Mucosa of descending colon (tissue), 3 donors: ENCODE measurements at regions not wholly inside any gene's neighbourhood (a gene's known extent, or its start where the extent isn't known, plus 50 kb on each side); places are given as distances from the start of the nearest gene placed in this dataset.

Source experiments
- ATAC-seq: fragments of 200-7000 bp; cut with Tn5 transposase; one replicate; pipeline ENCODE4 v1.9.1; 2020; ENCODE audit warnings: mild to moderate bottlenecking, moderate library complexity
- DNase-seq, 3 donors: peaks; one replicate each; pipeline ENCODE4 v3.0.0-alpha.2; 2020
- H3K36me3 ChIP-seq: fragments of 200-600 bp; one replicate; pipeline ENCODE4 v1.8.0; 2021; ENCODE audit warnings: low read depth, mild to moderate bottlenecking
- H3K4me1 ChIP-seq: fragments of 200-600 bp; one replicate; pipeline ENCODE4 v1.8.0; 2021; ENCODE audit warnings: low read depth, mild to moderate bottlenecking
- H3K4me3 ChIP-seq: fragments of 200-600 bp; one replicate; pipeline ENCODE4 v1.8.0; 2021; ENCODE audit warnings: mild to moderate bottlenecking
- H3K9me3 ChIP-seq: fragments of 200-600 bp; one replicate; pipeline ENCODE4 v1.8.0; 2021; ENCODE audit warnings: mild to moderate bottlenecking
- CTCF ChIP-seq: fragments of 200-600 bp; IDR thresholded peaks from one replicate; pipeline ENCODE4 v1.8.0; 2022; ENCODE audit warnings: antibody characterized with exemption, mild to moderate bottlenecking
- intact Hi-C, 2 donors: fragments of 100-400 bp; cut with DNase I in 1 of 2; cut with micrococcal nuclease in 1 of 2; formaldehyde crosslinking; loops; one replicate each; pipeline versions ENCODE4 v1.11.0 to v1.11.1; 2022; cut with DNase I, micrococcal nuclease
- donor health status: DM: no; HTN: no; CAD: no; lungs with moderate emphysema.
- donor health status: DM: no; HTN: no; CAD: no.
- donor health status: DM: no; HTN: yes; CAD: no.

GRCh38 chr2:198715302-198715835 is 742.4 kb downstream of the SATB2 start:
- TF ChIP-seq CTCF, result no peak
- DNase-seq (no peak), ATAC-seq (peak; percentile 89)
- no peaks in the 10 kb centered on the region for H3K9me3 ChIP-seq
- intact Hi-C loops, result no loop called here
- H3K4me3 ChIP-seq, result no peak overlapping the region
- H3K36me3 ChIP-seq, result no peaks in the 10 kb centered on the region
- H3K4me1 ChIP-seq, result no peaks in the 10 kb centered on the region

GRCh38 chr2:198712485-198712884 is 745.3 kb downstream of the SATB2 start:
- no peak for ATAC-seq
- Histone ChIP-seq H3K9me3 (no peaks in the 10 kb centered on the region), H3K4me3 (no peak overlapping the region), H3K4me1 (peaks cover under 1% of the 10 kb centered on the region), H3K36me3 (no peaks in the 10 kb centered on the region)
- no peak for DNase-seq
- intact Hi-C loops, result no loop called here
- no peak for TF ChIP-seq CTCF

GRCh38 chr2:198711484-198711883 is 746.3 kb downstream of the SATB2 start:
- H3K4me3 ChIP-seq, result no peak overlapping the region
- peaks cover 10% of the 10 kb centered on the region for H3K4me1 ChIP-seq
- no peak for ATAC-seq
- no peak for TF ChIP-seq CTCF
- intact Hi-C loops, result no loop called here
- no peaks in the 10 kb centered on the region for H3K36me3 ChIP-seq
- DNase-seq, result no peak
- H3K9me3 ChIP-seq, result no peaks in the 10 kb centered on the region

- ATAC-seq, result peak; percentile 64
These were observed 747.2 kb downstream of the SATB2 start for GRCh38 chr2:198710562-198710961.

GRCh38 chr2:198706476-198707082 is 751.2 kb downstream of the SATB2 start:
- ATAC-seq, result peak; percentile 87
- no peak for TF ChIP-seq CTCF
- Histone ChIP-seq H3K4me3 (no peak overlapping the region), H3K36me3 (no peaks in the 10 kb centered on the region), H3K9me3 (no peaks in the 10 kb centered on the region), H3K4me1 (peaks cover 15% of the 10 kb centered on the region)
- intact Hi-C loops, result no loop called here
- DNase-seq, result peak in 1 of 3 donors; percentile 41

More at GRCh38 chr2:198710562-198710961, 747.2 kb downstream of the SATB2 start:
- no peak for TF ChIP-seq CTCF
- DNase-seq, result no peak
- H3K4me1 ChIP-seq, result peaks cover 15% of the 10 kb centered on the region
- no peaks in the 10 kb centered on the region for H3K36me3 ChIP-seq
- intact Hi-C loops, result no loop called here
- H3K9me3 ChIP-seq, result no peaks in the 10 kb centered on the region
- no peak overlapping the region for H3K4me3 ChIP-seq
